HG03575 (cell line): ENCODE measurements at regions not wholly inside any gene's neighbourhood (a gene's known extent, or its start where the extent isn't known, plus 50 kb on each side); places are given as distances from the start of the nearest gene placed in this dataset.

Source experiments
- ATAC-seq: cut with Tn5 transposase; IDR thresholded peaks from one replicate; pipeline ENCODE4 v1.9.1; 2021; ENCODE audit not compliant: unreplicated experiment, insufficient number of reproducible peaks, low FRiP score; ENCODE audit errors: extremely low read depth

- no peak for ATAC-seq
These were observed 264.0 kb upstream of the CHST9 start for GRCh38 chr18:27449104-27449503.

GRCh38 chr18:27447930-27448329 lies 262.8 kb upstream of the CHST9 start:
- ATAC-seq: no peak

- ATAC-seq: no peak
These were observed 262.4 kb upstream of the CHST9 start for GRCh38 chr18:27447451-27447881.

GRCh38 chr18:27430595-27430994 lies 245.5 kb upstream of the CHST9 start:
- ATAC-seq: no peak

GRCh38 chr18:27428716-27429475 lies 243.8 kb upstream of the CHST9 start:
- ATAC-seq: no peak

GRCh38 chr18:27428120-27428519 lies 243.0 kb upstream of the CHST9 start:
- no peak for ATAC-seq

GRCh38 chr18:27423581-27423980 lies 238.5 kb upstream of the CHST9 start:
- ATAC-seq: no peak

GRCh38 chr18:27419646-27420045 lies 234.5 kb upstream of the CHST9 start:
- no peak for ATAC-seq

- ATAC-seq: no peak
These were observed 230.4 kb upstream of the CHST9 start for GRCh38 chr18:27415495-27415894.

GRCh38 chr18:27414682-27415081 lies 229.6 kb upstream of the CHST9 start:
- no peak for ATAC-seq

- no peak for ATAC-seq
These were observed 228.6 kb upstream of the CHST9 start for GRCh38 chr18:27413495-27414401.

- ATAC-seq: no peak
These were observed 227.4 kb upstream of the CHST9 start for GRCh38 chr18:27412556-27412955.

- ATAC-seq: no peak
These were observed 226.8 kb upstream of the CHST9 start for GRCh38 chr18:27411911-27412310.

- no peak for ATAC-seq
These were observed 225.9 kb upstream of the CHST9 start for GRCh38 chr18:27411013-27411412.

- ATAC-seq: no peak
These were observed 219.7 kb upstream of the CHST9 start for GRCh38 chr18:27404855-27405254.

- ATAC-seq: no peak
These were observed 214.9 kb upstream of the CHST9 start for GRCh38 chr18:27400001-27400400.

- ATAC-seq: no peak
These were observed 210.6 kb upstream of the CHST9 start for GRCh38 chr18:27395752-27396151.

- no peak for ATAC-seq
These were observed 209.6 kb upstream of the CHST9 start for GRCh38 chr18:27394687-27395086.

- ATAC-seq: no peak
These were observed 197.6 kb upstream of the CHST9 start for GRCh38 chr18:27382567-27383216.
